PFSK-1 (cell line): ENCODE measurements at regions not wholly inside any gene's neighbourhood (a gene's known extent, or its start where the extent isn't known, plus 50 kb on each side); places are given as distances from the start of the nearest gene placed in this dataset.

Experiments used
- POLR2AphosphoS5 ChIP-seq: IDR thresholded peaks from 2 replicates; pipeline ENCODE4 v1.6.1; 2012; ENCODE audit warnings: low read depth, mild to moderate bottlenecking, control low read depth, low read length, moderate library complexity
- SIN3A ChIP-seq: IDR thresholded peaks from 2 replicates; pipeline ENCODE4 v1.6.1; 2012; ENCODE audit warnings: mild to moderate bottlenecking, low read length, moderate library complexity, borderline replicate concordance; ENCODE audit not compliant: insufficient read depth

- TF ChIP-seq SIN3A (no peak), POLR2AphosphoS5 (no peak)
Measured at GRCh38 chr5:74130155-74130897, 504.3 kb downstream of the ARHGEF28 start.
